NCI-H226 (cell line): ENCODE measurements at regions not wholly inside any gene's neighbourhood (a gene's known extent, or its start where the extent isn't known, plus 50 kb on each side); places are given as distances from the start of the nearest gene placed in this dataset.
A peak's percentile ranks its signal among the peaks of the same experiment; 100 is the strongest.

Source experiments
- DNase-seq: peaks from one replicate; pipeline ENCODE4 v3.0.0-alpha.2; 2015

DNA sequence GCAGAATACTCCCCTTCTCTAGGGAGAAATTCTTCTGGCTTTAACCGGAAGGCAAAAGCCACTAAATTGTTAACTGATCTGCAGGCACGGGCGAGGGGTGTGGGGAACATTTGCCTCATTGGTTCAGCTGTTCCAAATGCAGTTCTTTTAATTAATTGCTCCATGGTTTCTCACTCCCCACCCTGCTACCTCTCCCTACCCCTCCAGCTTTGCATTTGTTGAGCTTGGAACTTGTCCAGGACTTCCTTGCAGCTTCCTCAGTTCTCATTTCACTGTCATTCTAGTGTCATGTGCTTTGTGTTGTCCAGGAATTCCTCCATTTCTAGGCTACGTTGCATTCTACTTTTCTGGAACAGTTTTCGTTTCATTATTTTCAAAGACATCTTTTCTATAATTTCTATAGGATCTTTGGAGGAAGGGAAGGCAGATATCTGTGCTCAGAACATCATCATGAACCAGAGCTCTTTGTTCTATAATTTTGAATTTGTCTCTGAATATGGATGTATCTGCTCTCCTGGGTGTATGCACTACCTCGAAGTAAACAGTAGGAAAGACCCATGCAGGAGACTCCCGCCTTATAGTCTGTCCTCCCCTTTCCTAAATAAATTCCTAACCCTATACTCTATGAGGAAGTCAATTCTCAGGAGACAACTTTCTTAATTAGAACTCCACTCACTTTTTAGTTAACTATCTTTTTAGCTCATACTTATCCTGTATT lies 132.4 kb upstream of the LMO4 start:
- no peak for DNase-seq

- DNase-seq: peak; percentile 86
Observed at GRCh38 chr1:87197156-87197555, 131.5 kb upstream of the LMO4 start.

DNA sequence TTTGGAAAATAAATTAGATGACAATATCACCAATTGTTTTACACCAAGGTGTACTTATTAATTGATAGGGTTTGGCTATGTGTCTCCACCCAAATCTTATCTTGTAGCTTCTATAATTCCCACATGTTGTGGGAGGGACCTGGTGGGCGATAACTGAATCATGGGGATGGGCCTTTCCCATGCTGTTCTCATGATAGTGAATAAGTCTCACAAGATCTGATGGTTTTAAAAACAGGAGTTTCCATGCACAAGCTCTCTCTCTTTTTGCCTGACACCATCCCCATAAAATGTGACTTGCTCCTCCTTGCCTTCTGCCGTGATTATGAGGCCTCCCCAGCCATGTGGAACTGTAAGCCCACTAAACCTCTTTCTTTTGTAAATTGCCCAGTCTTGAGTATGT lies 131.0 kb upstream of the LMO4 start:
- no peak for DNase-seq

- DNase-seq: no peak
Observed at GRCh38 chr1:87200875-87201638, 127.6 kb upstream of the LMO4 start.

- DNase-seq: no peak
Observed at GRCh38 chr1:87201768-87202167, 126.9 kb upstream of the LMO4 start.

DNA sequence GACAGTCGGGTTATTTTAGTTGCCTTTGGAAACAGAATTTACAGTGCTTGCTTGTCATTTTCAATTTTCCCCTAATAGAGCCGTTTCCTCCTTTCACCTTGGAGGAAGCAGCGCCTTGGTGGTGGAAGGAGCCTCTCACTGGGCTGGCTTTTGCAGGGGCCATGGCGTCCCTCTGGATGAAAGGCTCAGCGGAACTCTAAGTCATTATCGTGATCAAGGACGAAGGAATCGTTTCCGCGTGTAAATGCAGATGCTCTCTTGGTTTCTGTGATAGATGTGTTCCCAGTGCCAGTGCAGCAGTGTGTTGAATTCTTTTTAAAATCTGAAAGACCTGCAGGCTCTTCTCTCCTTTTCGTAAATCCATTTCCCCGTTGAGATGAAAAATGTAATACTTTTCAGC lies 126.2 kb upstream of the LMO4 start:
- no peak for DNase-seq

GRCh38 chr1:87202922-87203655 lies 125.6 kb upstream of the LMO4 start:
- DNase-seq: no peak

- DNase-seq: peak; percentile 67
Observed at GRCh38 chr1:87203904-87204303, 124.8 kb upstream of the LMO4 start.

- DNase-seq: no peak
Observed at GRCh38 chr1:87204441-87204840, 124.2 kb upstream of the LMO4 start.

DNA sequence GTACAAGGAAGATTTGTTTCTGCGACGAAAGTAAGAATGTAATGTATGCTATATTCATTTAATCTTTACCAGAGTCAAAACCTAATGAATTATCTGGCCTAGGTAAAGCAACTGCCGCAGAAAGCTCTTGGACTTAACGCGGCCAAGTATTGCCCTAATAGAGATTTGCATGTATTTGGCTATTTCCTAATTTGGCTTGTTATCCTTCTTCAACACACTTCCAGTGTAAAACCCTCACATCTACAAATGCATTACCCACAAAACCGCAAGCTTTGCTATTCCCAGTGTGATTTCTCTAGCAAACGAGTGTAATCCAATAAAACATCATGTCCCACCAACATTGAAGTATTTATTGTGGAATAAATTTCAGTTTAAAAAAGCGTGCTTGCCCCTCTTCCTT lies 123.8 kb upstream of the LMO4 start:
- no peak for DNase-seq

GRCh38 chr1:87206044-87206831 lies 122.4 kb upstream of the LMO4 start:
- DNase-seq: no peak

GRCh38 chr1:87208080-87208479 lies 120.6 kb upstream of the LMO4 start:
- no peak for DNase-seq

GRCh38 chr1:87208931-87209330 lies 119.7 kb upstream of the LMO4 start:
- peak; percentile 69 for DNase-seq

DNA sequence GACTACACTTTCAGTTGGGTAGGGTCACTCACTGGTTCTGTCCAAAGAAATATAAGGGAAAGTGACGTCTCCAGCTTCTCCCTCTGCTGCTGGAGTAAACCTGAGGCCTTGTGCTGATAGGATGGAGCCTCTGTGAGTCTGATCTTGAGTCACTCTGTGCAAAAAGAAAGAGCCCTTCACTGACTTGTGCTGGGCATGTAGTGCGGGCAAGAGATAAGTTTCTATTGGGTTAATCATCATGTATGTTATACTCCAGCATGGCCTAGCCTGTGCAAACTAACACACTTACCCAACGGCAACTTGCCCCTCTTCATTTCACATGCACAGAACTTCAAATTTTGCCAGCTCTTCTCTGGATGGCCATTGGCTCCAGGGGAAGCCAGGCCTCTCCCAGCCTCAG lies 118.5 kb upstream of the LMO4 start:
- no peak for DNase-seq

- no peak for DNase-seq
Observed at GRCh38 chr1:87212431-87213134, 116.1 kb upstream of the LMO4 start.

- no peak for DNase-seq
Observed at GRCh38 chr1:87213135-87213515, 115.6 kb upstream of the LMO4 start.

DNA sequence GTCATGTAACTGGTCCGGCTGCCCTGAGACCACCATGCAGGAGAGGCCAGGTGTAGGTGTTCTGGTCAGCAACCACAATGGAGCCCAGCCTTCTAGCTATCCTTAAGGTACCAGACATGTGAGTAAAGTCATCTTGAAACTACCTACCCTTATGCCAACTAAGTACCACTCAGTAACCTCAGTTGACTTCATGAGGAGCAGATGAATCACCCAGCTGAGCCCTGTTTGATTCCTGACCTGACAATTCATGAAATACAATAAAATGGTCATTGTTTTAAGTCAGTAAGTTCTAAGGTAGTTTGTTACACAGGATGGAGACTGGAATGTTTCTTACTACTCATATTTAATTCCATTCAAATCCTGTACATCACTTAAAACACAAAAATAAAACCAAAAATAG lies 113.1 kb upstream of the LMO4 start:
- no peak for DNase-seq

GRCh38 chr1:87218618-87219017 lies 110.1 kb upstream of the LMO4 start:
- no peak for DNase-seq

DNA sequence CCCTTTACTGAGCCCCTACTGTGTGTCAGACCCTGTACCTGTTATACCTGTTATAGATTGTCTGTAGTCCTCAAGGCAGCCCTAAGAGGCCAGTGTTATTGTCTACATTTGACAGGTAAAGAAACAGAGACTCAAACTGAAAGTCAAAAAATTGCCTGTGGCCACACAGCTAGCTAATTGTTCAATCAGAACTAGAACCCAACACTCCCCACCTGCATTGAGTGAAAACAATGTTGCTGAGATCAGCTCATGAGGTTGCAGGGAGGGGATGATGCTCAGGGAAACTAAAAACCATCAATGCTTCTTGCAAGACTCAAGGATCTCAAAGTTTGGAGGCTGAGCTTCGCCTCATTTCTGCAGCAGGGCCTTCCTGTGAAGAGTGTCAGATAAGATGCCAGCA lies 109.5 kb upstream of the LMO4 start:
- DNase-seq: no peak

DNA sequence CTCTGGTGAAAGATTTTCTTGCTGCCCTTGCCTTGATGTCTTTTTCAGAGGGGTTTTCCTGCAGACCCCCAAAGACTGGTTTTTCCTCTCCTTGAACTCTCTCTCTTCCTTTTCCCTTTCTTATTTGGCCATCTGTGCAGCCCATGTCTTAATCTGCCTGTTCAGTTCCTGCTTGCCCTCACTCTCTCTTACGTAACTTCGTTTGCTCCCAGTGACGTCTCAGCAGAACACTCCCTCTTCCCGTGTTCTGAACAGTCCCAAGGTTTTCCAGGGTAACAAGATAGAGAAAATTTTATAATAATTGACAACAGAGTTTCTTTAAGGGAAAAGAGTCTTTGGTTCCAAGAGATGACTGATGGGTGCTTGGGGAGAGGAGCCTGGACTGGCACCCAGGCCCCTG lies 109.1 kb upstream of the LMO4 start:
- peak; percentile 79 for DNase-seq

DNA sequence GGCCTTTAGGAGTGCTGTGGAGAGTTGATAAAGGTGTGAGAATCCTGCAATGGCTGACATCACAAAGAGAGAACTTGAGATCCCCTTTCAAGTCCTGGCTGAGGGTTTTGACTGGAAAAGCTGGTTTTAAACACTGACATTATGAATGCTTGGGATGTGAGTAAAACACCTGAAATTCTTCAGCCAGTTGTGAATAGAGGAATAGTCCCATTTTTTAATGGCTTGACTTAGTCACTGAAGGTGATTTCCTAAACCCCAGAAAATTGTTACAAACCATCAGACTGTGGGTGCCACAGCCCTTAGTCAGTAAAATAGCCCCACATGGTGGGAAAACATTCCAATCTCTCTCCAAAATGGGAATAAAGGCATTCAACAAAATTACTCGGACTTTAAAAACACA lies 107.7 kb upstream of the LMO4 start:
- DNase-seq: no peak

DNA sequence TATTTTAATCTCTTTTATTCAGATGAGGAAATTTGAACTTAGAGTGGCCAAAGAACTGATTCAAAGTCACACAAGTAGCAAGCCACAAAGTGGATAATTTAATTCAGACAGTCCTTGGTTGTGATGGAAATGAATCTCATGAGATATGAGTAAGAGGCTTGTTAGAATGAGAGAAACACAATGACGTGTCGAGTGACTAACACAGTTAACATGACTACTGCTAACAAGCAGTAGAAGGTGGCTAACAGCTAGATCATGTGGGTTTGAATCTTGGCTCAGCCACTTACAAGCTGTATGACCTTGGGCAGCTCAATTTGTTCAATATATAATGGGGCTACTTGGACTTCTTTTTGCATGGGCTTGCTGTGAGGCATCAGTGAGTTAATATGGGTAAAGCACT lies 104.5 kb upstream of the LMO4 start:
- peak; percentile 96 for DNase-seq

- no peak for DNase-seq
Observed at GRCh38 chr1:87225171-87225570, 103.5 kb upstream of the LMO4 start.
